Fibroblast of villous mesenchyme (primary cell): ENCODE measurements at regions not wholly inside any gene's neighbourhood (a gene's known extent, or its start where the extent isn't known, plus 50 kb on each side); places are given as distances from the start of the nearest gene placed in this dataset.

Source experiments
- DNase-seq: peaks from one replicate; pipeline ENCODE4 v3.0.0-alpha.2; 2010; ENCODE audit warnings: low read depth
- H3K4me3 ChIP-seq: 2 replicates; pipeline ENCODE4 v1.5.1; 2011; ENCODE audit warnings: low read depth, mild to moderate bottlenecking, low read length
- CTCF ChIP-seq: IDR thresholded peaks from 2 replicates; pipeline ENCODE4 v1.5.1; 2012; ENCODE audit warnings: low read depth, mild to moderate bottlenecking, low read length; ENCODE audit not compliant: insufficient read depth

GRCh38 chr1:87239997-87240605 lies 88.6 kb upstream of the LMO4 start:
- no peak for DNase-seq
- no peak overlapping the region for H3K4me3 ChIP-seq
- no peak for TF ChIP-seq CTCF

DNA sequence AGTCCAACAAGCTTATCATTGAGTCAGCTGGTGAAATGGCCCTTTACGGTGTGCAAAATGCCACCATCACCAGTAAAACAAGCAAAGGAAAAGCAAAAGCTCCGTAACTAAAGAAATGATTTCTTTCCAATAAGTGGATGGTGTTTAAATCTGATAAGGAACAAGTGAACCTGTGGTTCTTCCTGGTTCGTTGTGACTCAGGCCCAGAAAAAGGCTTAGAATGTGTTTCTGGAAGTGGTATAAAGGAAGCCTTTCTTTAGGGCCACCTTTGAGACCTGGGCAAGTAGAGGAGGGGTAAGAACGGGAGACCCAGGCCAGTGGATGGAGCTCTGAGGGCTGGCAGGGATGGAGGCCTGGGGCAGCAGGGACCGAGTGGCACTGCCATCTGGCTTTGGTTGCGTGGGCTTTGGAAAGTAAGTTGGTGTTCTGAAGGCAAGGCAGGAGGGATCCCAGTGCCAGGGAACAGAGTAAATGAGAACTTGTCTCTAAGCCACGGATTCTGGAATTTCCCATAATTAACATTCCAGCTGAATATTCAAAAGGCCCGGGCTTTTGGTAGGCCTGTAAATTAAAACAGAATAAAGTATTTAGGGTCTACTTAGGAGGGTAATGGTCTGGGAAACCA lies 87.9 kb upstream of the LMO4 start:
- H3K4me3 ChIP-seq: no peak overlapping the region
- TF ChIP-seq CTCF: no peak
- no peak for DNase-seq

GRCh38 chr1:87242445-87243185 lies 86.1 kb upstream of the LMO4 start:
- no peak overlapping the region for H3K4me3 ChIP-seq
- no peak for DNase-seq
- TF ChIP-seq CTCF: no peak

GRCh38 chr1:87243573-87243972 lies 85.1 kb upstream of the LMO4 start:
- no peak for TF ChIP-seq CTCF
- DNase-seq: peak; percentile 36
- H3K4me3 ChIP-seq: no peak overlapping the region

- H3K4me3 ChIP-seq: no peak overlapping the region
- no peak for DNase-seq
- no peak for TF ChIP-seq CTCF
Observed at GRCh38 chr1:87246436-87246835, 82.2 kb upstream of the LMO4 start.

DNA sequence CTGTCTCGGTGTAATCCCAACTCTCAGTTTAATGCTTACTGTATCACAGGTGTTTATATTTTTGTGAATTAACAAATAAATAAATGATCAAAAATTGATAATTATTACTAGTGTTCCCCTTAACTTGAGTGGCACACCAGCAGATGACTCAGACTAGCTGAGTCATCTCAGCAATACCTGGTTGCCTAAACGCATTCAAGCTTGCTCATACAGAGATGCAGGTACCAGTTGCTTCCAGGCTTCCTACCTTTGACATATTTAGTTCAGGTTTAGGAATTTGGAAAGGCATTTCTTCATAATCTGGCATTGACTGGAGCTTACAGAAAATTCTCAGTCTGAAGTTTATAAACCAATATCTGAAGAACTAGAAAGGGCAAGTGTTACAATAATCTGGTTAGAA lies 78.9 kb upstream of the LMO4 start:
- H3K4me3 ChIP-seq: no peak overlapping the region
- no peak for DNase-seq
- TF ChIP-seq CTCF: no peak
